ENCODE measurements at regions not wholly inside any gene's neighbourhood (a gene's known extent, or its start where the extent isn't known, plus 50 kb on each side); places are given as distances from the start of the nearest gene placed in this dataset.

GRCh38 chr4:100968046-100968445 is 379.3 kb downstream of the PPP3CA start:
- TF ChIP-seq CTCF (conservative IDR thresholded peaks at IDR 0.05) (no peak), EZH2 (IDR thresholded peaks at IDR 0.05; ENCODE audit: low read depth) (no peak)
